T-helper 2 cell treated with Interferon-gamma antibody and Interleukin-4, amounts not matched to agents 5 μg/mL and 100 μg/mL, for 36 hours (primary cell): ENCODE measurements at regions not wholly inside any gene's neighbourhood (a gene's known extent, or its start where the extent isn't known, plus 50 kb on each side); places are given as distances from the start of the nearest gene placed in this dataset.

Source experiments
- DNase-seq: peaks from one replicate; pipeline ENCODE4 v3.0.0; 2021; ENCODE audit warnings: low spot score
- H3K27ac Mint-ChIP-seq: one replicate; pipeline ENCODE4 v1.8.0; 2021; ENCODE audit warnings: mild to moderate bottlenecking, mixed read lengths
- H3K27me3 Mint-ChIP-seq: one replicate; pipeline ENCODE4 v1.8.0; 2021; ENCODE audit warnings: low read depth, mixed read lengths
- H3K36me3 Mint-ChIP-seq: one replicate; pipeline ENCODE4 v1.8.0; 2021; ENCODE audit warnings: low read depth, mixed read lengths
- H3K4me1 Mint-ChIP-seq: one replicate; pipeline ENCODE4 v1.8.0; 2021; ENCODE audit warnings: low read depth, mixed read lengths
- H3K4me3 Mint-ChIP-seq: one replicate; pipeline ENCODE4 v1.8.0; 2022; ENCODE audit warnings: mild to moderate bottlenecking, moderate library complexity, mixed read lengths
- H3K9me3 Mint-ChIP-seq: one replicate; pipeline ENCODE4 v1.8.0; 2021; ENCODE audit warnings: mixed read lengths

GRCh38 chr11:29263971-29264682 is 752.7 kb downstream of the KCNA4 start:
- H3K27ac Mint-ChIP-seq, result no peak overlapping the region
- no peaks in the 10 kb centered on the region for H3K27me3 Mint-ChIP-seq
- H3K4me3 Mint-ChIP-seq, result no peak overlapping the region
- no peaks in the 10 kb centered on the region for H3K36me3 Mint-ChIP-seq
- H3K4me1 Mint-ChIP-seq, result no peaks in the 10 kb centered on the region
- DNase-seq, result no peak
- H3K9me3 Mint-ChIP-seq, result peaks cover 35% of the 10 kb centered on the region

- peaks cover 51% of the 10 kb centered on the region for H3K9me3 Mint-ChIP-seq
- DNase-seq, result no peak
- H3K27me3 Mint-ChIP-seq, result no peaks in the 10 kb centered on the region
- no peaks in the 10 kb centered on the region for H3K4me1 Mint-ChIP-seq
- no peak overlapping the region for H3K4me3 Mint-ChIP-seq
- no peak overlapping the region for H3K27ac Mint-ChIP-seq
- H3K36me3 Mint-ChIP-seq, result no peaks in the 10 kb centered on the region
Measured at GRCh38 chr11:29261831-29262230, 755.0 kb downstream of the KCNA4 start.

GRCh38 chr11:29260939-29261705 is 755.7 kb downstream of the KCNA4 start:
- no peak for DNase-seq
- Mint-ChIP-seq H3K27ac (no peak overlapping the region), H3K4me1 (no peaks in the 10 kb centered on the region), H3K4me3 (no peak overlapping the region), H3K9me3 (peaks cover 51% of the 10 kb centered on the region), H3K36me3 (no peaks in the 10 kb centered on the region), H3K27me3 (no peaks in the 10 kb centered on the region)

- H3K27me3 Mint-ChIP-seq, result no peaks in the 10 kb centered on the region
- no peaks in the 10 kb centered on the region for H3K36me3 Mint-ChIP-seq
- no peak for DNase-seq
- no peak overlapping the region for H3K4me3 Mint-ChIP-seq
- no peaks in the 10 kb centered on the region for H3K4me1 Mint-ChIP-seq
- H3K27ac Mint-ChIP-seq, result no peak overlapping the region
- H3K9me3 Mint-ChIP-seq, result peaks cover 45% of the 10 kb centered on the region
Measured at GRCh38 chr11:29258411-29258810, 758.4 kb downstream of the KCNA4 start.

- no peaks in the 10 kb centered on the region for H3K4me1 Mint-ChIP-seq
- no peak for DNase-seq
- no peaks in the 10 kb centered on the region for H3K36me3 Mint-ChIP-seq
- no peak overlapping the region for H3K27ac Mint-ChIP-seq
- H3K4me3 Mint-ChIP-seq, result no peak overlapping the region
- H3K27me3 Mint-ChIP-seq, result no peaks in the 10 kb centered on the region
- peaks cover 48% of the 10 kb centered on the region for H3K9me3 Mint-ChIP-seq
Measured at GRCh38 chr11:29256580-29256979, 760.2 kb downstream of the KCNA4 start.

- Mint-ChIP-seq H3K4me3 (no peak overlapping the region), H3K9me3 (peaks cover 41% of the 10 kb centered on the region), H3K4me1 (no peaks in the 10 kb centered on the region), H3K36me3 (no peaks in the 10 kb centered on the region), H3K27ac (no peak overlapping the region), H3K27me3 (no peaks in the 10 kb centered on the region)
- no peak for DNase-seq
Measured at GRCh38 chr11:29255401-29255800, 761.4 kb downstream of the KCNA4 start.

- H3K36me3 Mint-ChIP-seq, result no peaks in the 10 kb centered on the region
- DNase-seq, result no peak
- no peak overlapping the region for H3K4me3 Mint-ChIP-seq
- no peak overlapping the region for H3K27ac Mint-ChIP-seq
- H3K27me3 Mint-ChIP-seq, result no peaks in the 10 kb centered on the region
- H3K9me3 Mint-ChIP-seq, result peaks cover 27% of the 10 kb centered on the region
- no peaks in the 10 kb centered on the region for H3K4me1 Mint-ChIP-seq
Measured at GRCh38 chr11:29251738-29252137, 765.1 kb downstream of the KCNA4 start.

GRCh38 chr11:29249713-29250112 is 767.1 kb downstream of the KCNA4 start:
- no peaks in the 10 kb centered on the region for H3K27me3 Mint-ChIP-seq
- H3K4me3 Mint-ChIP-seq, result no peak overlapping the region
- no peak for DNase-seq
- H3K36me3 Mint-ChIP-seq, result no peaks in the 10 kb centered on the region
- H3K9me3 Mint-ChIP-seq, result peaks cover 31% of the 10 kb centered on the region
- no peak overlapping the region for H3K27ac Mint-ChIP-seq
- H3K4me1 Mint-ChIP-seq, result no peaks in the 10 kb centered on the region

GRCh38 chr11:29244355-29244754 is 772.5 kb downstream of the KCNA4 start:
- Mint-ChIP-seq H3K36me3 (no peaks in the 10 kb centered on the region), H3K4me3 (no peak overlapping the region), H3K9me3 (peaks cover 44% of the 10 kb centered on the region), H3K27ac (no peak overlapping the region), H3K27me3 (no peaks in the 10 kb centered on the region), H3K4me1 (no peaks in the 10 kb centered on the region)
- DNase-seq, result no peak

GRCh38 chr11:29243616-29244015 is 773.2 kb downstream of the KCNA4 start:
- no peak for DNase-seq
- H3K27me3 Mint-ChIP-seq, result no peaks in the 10 kb centered on the region
- peaks cover 43% of the 10 kb centered on the region for H3K9me3 Mint-ChIP-seq
- no peak overlapping the region for H3K27ac Mint-ChIP-seq
- no peaks in the 10 kb centered on the region for H3K36me3 Mint-ChIP-seq
- H3K4me1 Mint-ChIP-seq, result no peaks in the 10 kb centered on the region
- no peak overlapping the region for H3K4me3 Mint-ChIP-seq

GRCh38 chr11:29231991-29232390 is 784.8 kb downstream of the KCNA4 start:
- Mint-ChIP-seq H3K4me1 (no peaks in the 10 kb centered on the region), H3K36me3 (no peaks in the 10 kb centered on the region), H3K9me3 (peaks cover 30% of the 10 kb centered on the region), H3K27ac (no peak overlapping the region), H3K27me3 (no peaks in the 10 kb centered on the region), H3K4me3 (no peak overlapping the region)
- DNase-seq, result no peak

- DNase-seq, result no peak
- H3K27ac Mint-ChIP-seq, result no peak overlapping the region
- H3K9me3 Mint-ChIP-seq, result peaks cover 31% of the 10 kb centered on the region
- H3K27me3 Mint-ChIP-seq, result no peaks in the 10 kb centered on the region
- no peak overlapping the region for H3K4me3 Mint-ChIP-seq
- H3K4me1 Mint-ChIP-seq, result no peaks in the 10 kb centered on the region
- no peaks in the 10 kb centered on the region for H3K36me3 Mint-ChIP-seq
Measured at GRCh38 chr11:29231586-29231985, 785.2 kb downstream of the KCNA4 start.

- DNase-seq, result no peak
- no peak overlapping the region for H3K4me3 Mint-ChIP-seq
- H3K36me3 Mint-ChIP-seq, result no peaks in the 10 kb centered on the region
- no peak overlapping the region for H3K27ac Mint-ChIP-seq
- peaks cover 42% of the 10 kb centered on the region for H3K9me3 Mint-ChIP-seq
- H3K27me3 Mint-ChIP-seq, result no peaks in the 10 kb centered on the region
- H3K4me1 Mint-ChIP-seq, result no peaks in the 10 kb centered on the region
Measured at GRCh38 chr11:29227811-29228210, 789.0 kb downstream of the KCNA4 start.

GRCh38 chr11:29224739-29225384 is 792.0 kb downstream of the KCNA4 start:
- Mint-ChIP-seq H3K36me3 (no peaks in the 10 kb centered on the region), H3K9me3 (peaks cover 60% of the 10 kb centered on the region), H3K4me3 (no peak overlapping the region), H3K27ac (no peak overlapping the region), H3K4me1 (no peaks in the 10 kb centered on the region), H3K27me3 (no peaks in the 10 kb centered on the region)
- DNase-seq, result no peak
